ENCODE measurements at regions not wholly inside any gene's neighbourhood (a gene's known extent, or its start where the extent isn't known, plus 50 kb on each side); places are given as distances from the start of the nearest gene placed in this dataset.

- no peak for DNase-seq
Measured at GRCh38 chr7:12949060-12949931, 261.9 kb downstream of the ARL4A start.

GRCh38 chr7:12951397-12951801 is 264.0 kb downstream of the ARL4A start:
- DNase-seq, result no peak

- DNase-seq, result no peak
Measured at GRCh38 chr7:12954380-12955033, 267.1 kb downstream of the ARL4A start.

- DNase-seq, result no peak
Measured at GRCh38 chr7:12957487-12957886, 270.1 kb downstream of the ARL4A start.

- no peak for DNase-seq
Measured at GRCh38 chr7:12961910-12962480, 274.6 kb downstream of the ARL4A start.

GRCh38 chr7:12963435-12963834 is 276.0 kb downstream of the ARL4A start:
- no peak for DNase-seq

- no peak for DNase-seq
Measured at GRCh38 chr7:12964836-12965235, 277.4 kb downstream of the ARL4A start.

- no peak for DNase-seq
Measured at GRCh38 chr7:12965767-12966166, 278.3 kb downstream of the ARL4A start.

GRCh38 chr7:12967322-12967721 is 279.9 kb downstream of the ARL4A start:
- DNase-seq, result no peak

GRCh38 chr7:12968836-12969422 is 281.5 kb downstream of the ARL4A start:
- DNase-seq, result no peak

GRCh38 chr7:12970626-12971025 is 283.2 kb downstream of the ARL4A start:
- no peak for DNase-seq

- no peak for DNase-seq
Measured at GRCh38 chr7:12974451-12975166, 287.2 kb downstream of the ARL4A start.

GRCh38 chr7:12975412-12975811 is 288.0 kb downstream of the ARL4A start:
- no peak for DNase-seq

GRCh38 chr7:12979181-12979580 is 291.7 kb downstream of the ARL4A start:
- DNase-seq, result no peak

- no peak for DNase-seq
Measured at GRCh38 chr7:12982178-12982577, 294.7 kb downstream of the ARL4A start.

GRCh38 chr7:12984117-12984516 is 296.7 kb downstream of the ARL4A start:
- no peak for DNase-seq

GRCh38 chr7:12985228-12985627 is 297.8 kb downstream of the ARL4A start:
- DNase-seq, result no peak

- DNase-seq, result no peak
Measured at GRCh38 chr7:12985752-12986151, 298.3 kb downstream of the ARL4A start.

- DNase-seq, result no peak
Measured at GRCh38 chr7:12987238-12987637, 299.8 kb downstream of the ARL4A start.

GRCh38 chr7:12990440-12990839 is 303.0 kb downstream of the ARL4A start:
- DNase-seq, result no peak

GRCh38 chr7:12993025-12993424 is 305.6 kb downstream of the ARL4A start:
- no peak for DNase-seq

- no peak for DNase-seq
Measured at GRCh38 chr7:12995912-12996469, 308.6 kb downstream of the ARL4A start.

- no peak for DNase-seq
Measured at GRCh38 chr7:13007331-13007730, 319.9 kb downstream of the ARL4A start.
